ENCODE measurements at regions not wholly inside any gene's neighbourhood (a gene's known extent, or its start where the extent isn't known, plus 50 kb on each side); places are given as distances from the start of the nearest gene placed in this dataset.

GRCh38 chr9:95605816-95606488 is 89.2 kb upstream of the PTCH1 start:
- no peak for DNase-seq (ENCODE audit: low read depth)

GRCh38 chr9:95605101-95605500 is 88.3 kb upstream of the PTCH1 start:
- no peak for TF ChIP-seq CTCF (IDR thresholded peaks at IDR 0.05; ENCODE audit: insufficient read depth, low read depth, low read length, missing control alignments)
- H3K4me3 ChIP-seq (ENCODE audit: low read depth, low read length) = no peak overlapping the region
- no peak for DNase-seq (ENCODE audit: low read depth)

More at GRCh38 chr9:95605816-95606488, 89.2 kb upstream of the PTCH1 start:
- H3K4me3 ChIP-seq (ENCODE audit: low read depth, low read length) = no peak overlapping the region
- TF ChIP-seq CTCF (IDR thresholded peaks at IDR 0.05; ENCODE audit: insufficient read depth, low read depth, low read length, missing control alignments) = no peak

GRCh38 chr9:95598236-95598635 is 81.5 kb upstream of the PTCH1 start:
- no peak for DNase-seq (ENCODE audit: low read depth)
- TF ChIP-seq CTCF (IDR thresholded peaks at IDR 0.05; ENCODE audit: insufficient read depth, low read depth, low read length, missing control alignments) = no peak
- no peak overlapping the region for H3K4me3 ChIP-seq (ENCODE audit: low read depth, low read length)

GRCh38 chr9:95595721-95596295 is 79.0 kb upstream of the PTCH1 start:
- no peak for DNase-seq (ENCODE audit: low read depth)
- TF ChIP-seq CTCF (IDR thresholded peaks at IDR 0.05; ENCODE audit: insufficient read depth, low read depth, low read length, missing control alignments) = no peak

GRCh38 chr9:95592931-95593330 is 76.2 kb upstream of the PTCH1 start:
- H3K4me3 ChIP-seq (ENCODE audit: low read depth, low read length) = no peak overlapping the region
- TF ChIP-seq CTCF (IDR thresholded peaks at IDR 0.05; ENCODE audit: insufficient read depth, low read depth, low read length, missing control alignments) = no peak
- no peak for DNase-seq (ENCODE audit: low read depth)

More at GRCh38 chr9:95595721-95596295, 79.0 kb upstream of the PTCH1 start:
- H3K4me3 ChIP-seq (ENCODE audit: low read depth, low read length) = no peak overlapping the region

- no peak for DNase-seq (ENCODE audit: low read depth)
- TF ChIP-seq CTCF (IDR thresholded peaks at IDR 0.05; ENCODE audit: insufficient read depth, low read depth, low read length, missing control alignments) = no peak
- no peak overlapping the region for H3K4me3 ChIP-seq (ENCODE audit: low read depth, low read length)
Observed at GRCh38 chr9:95588724-95589588, 72.2 kb upstream of the PTCH1 start.

Measured in GM12865 (cell line).